H1 (cell line): ENCODE measurements at regions not wholly inside any gene's neighbourhood (a gene's known extent, or its start where the extent isn't known, plus 50 kb on each side); places are given as distances from the start of the nearest gene placed in this dataset.

Experiments used
- CTCF ChIA-PET: fragments of 300-600 bp; sonication (Branson Sonifier 250); formaldehyde crosslinking; loops from one replicate; lab custom pipeline; 2021; ENCODE audit not compliant: partially characterized antibody; lab: Charles Lee
- POLR2A ChIA-PET: fragments of 300-600 bp; sonication (Branson Sonifier 250); formaldehyde crosslinking; loops from one replicate; lab custom pipeline; 2021; ENCODE audit warnings: inconsistent platforms; ENCODE audit not compliant: partially characterized antibody; lab: Charles Lee
- DNase-seq, 2 experiments: peaks; one replicate each; pipeline versions ENCODE4 v3.0.0 to v3.0.0-alpha.2; 2010 to 2022; ENCODE audit warnings: low spot score in 2 of 2, low read depth in 1 of 2, mixed read lengths in 1 of 2
- FAIRE-seq: peaks from 2 replicates; lab custom pipeline; 2011; peaks lifted over from hg19 to GRCh38; lab: Jason Lieb, UNC
- H2AFZ ChIP-seq: 2 replicates; pipeline ENCODE4 v1.8.1; 2012; ENCODE audit warnings: low read length, inconsistent platforms
- H2AK5ac ChIP-seq: 2 replicates; pipeline ENCODE4 v1.6.1; 2013; ENCODE audit warnings: low read depth, low read length
- H2BK120ac ChIP-seq: replicated peaks from 2 replicates; pipeline ENCODE3; 2013; ENCODE audit warnings: low read depth, low read length, inconsistent platforms
- H2BK12ac ChIP-seq: 2 replicates; pipeline ENCODE4 v1.6.1; 2013; ENCODE audit warnings: low read depth, low read length
- H2BK15ac ChIP-seq: 2 replicates; pipeline ENCODE4 v1.6.1; 2013; ENCODE audit warnings: low read length
- H2BK20ac ChIP-seq: 2 replicates; pipeline ENCODE4 v1.6.1; 2013; ENCODE audit warnings: low read length
- H2BK5ac ChIP-seq: 2 replicates; pipeline ENCODE4 v1.6.1; 2013; ENCODE audit warnings: low read depth, low read length
- H3K14ac ChIP-seq: 2 replicates; pipeline ENCODE4 v1.6.1; 2013; ENCODE audit warnings: inconsistent platforms; ENCODE audit not compliant: insufficient read length
- H3K18ac ChIP-seq: 2 replicates; pipeline ENCODE4 v1.6.1; 2013; ENCODE audit warnings: low read length; ENCODE audit errors: extremely low read depth
- H3K23ac ChIP-seq: 2 replicates; pipeline ENCODE4 v1.6.1; 2013; ENCODE audit warnings: inconsistent platforms; ENCODE audit not compliant: insufficient read length
- H3K23me2 ChIP-seq: 2 replicates; pipeline ENCODE4 v1.6.1; 2013; ENCODE audit warnings: low read depth, low read length
- H3K27ac ChIP-seq: 2 replicates; pipeline ENCODE4 v1.6.1; 2011; ENCODE audit warnings: low read depth, low read length, inconsistent platforms
- H3K27me3 ChIP-seq, 4 experiments: replicated peaks in 1 of 4; 1 replicate in 1 of 4; 2 replicates in 3 of 4; pipeline versions ENCODE4 v1.6.1 to v1.8.1; 2011 to 2013; ENCODE audit warnings: low read length in 3 of 4, mild to moderate bottlenecking in 3 of 4, inconsistent platforms in 2 of 4, mixed read lengths in 2 of 4, moderate library complexity in 1 of 4; ENCODE audit not compliant: control insufficient read depth in 3 of 4, insufficient read depth in 3 of 4; ENCODE audit errors: extremely low read depth in 1 of 4
- H3K36me3 ChIP-seq, 4 experiments: 2 replicates each; pipeline versions ENCODE4 v1.6.1 to v1.8.1; 2011 to 2013; ENCODE audit warnings: mild to moderate bottlenecking in 4 of 4, low read length in 3 of 4, moderate library complexity in 2 of 4, control low read depth in 1 of 4, inconsistent platforms in 1 of 4; ENCODE audit not compliant: insufficient read depth in 4 of 4, control insufficient read depth in 2 of 4
- H3K4ac ChIP-seq: replicated peaks from 2 replicates; pipeline ENCODE3; 2013; ENCODE audit warnings: low read length, low read depth, mixed read lengths, inconsistent platforms; ENCODE audit not compliant: insufficient read length
- H3K4me1 ChIP-seq, 4 experiments: replicated peaks in 1 of 4; 1 replicate in 1 of 4; 2 replicates in 3 of 4; pipeline versions ENCODE4 v1.6.1 to v1.8.1; 2011 to 2013; ENCODE audit warnings: low read length in 3 of 4, inconsistent platforms in 2 of 4, mixed read lengths in 1 of 4; ENCODE audit not compliant: insufficient read depth in 4 of 4, control insufficient read depth in 3 of 4
- H3K4me2 ChIP-seq, 2 experiments: 2 replicates each; pipeline versions ENCODE4 v1.6.1 to v1.8.1; 2011 to 2013; ENCODE audit warnings: low read depth in 2 of 2, low read length in 2 of 2, control low read depth in 1 of 2, inconsistent platforms in 1 of 2, mild to moderate bottlenecking in 1 of 2; ENCODE audit not compliant: insufficient read depth in 1 of 2
- H3K4me3 ChIP-seq, 4 experiments: fragments of 200-600, 300-600 bp in 1 of 4; sonication (generic), shearing (Covaris generic), sonication (Bioruptor Twin) in 1 of 4; 2 replicates each; pipeline versions ENCODE4 v1.5.1 to v1.8.1; 2011 to 2016; ENCODE audit warnings: low read length in 4 of 4, low read depth in 3 of 4, control low read depth in 2 of 4, inconsistent platforms in 2 of 4, mild to moderate bottlenecking in 2 of 4, mixed read lengths in 1 of 4, moderate library complexity in 1 of 4; ENCODE audit not compliant: insufficient read depth in 2 of 4; ENCODE audit errors: extremely low read depth in 1 of 4
- H3K56ac ChIP-seq: replicated peaks from 2 replicates; pipeline ENCODE3; 2013; ENCODE audit warnings: low read depth, mild to moderate bottlenecking, mixed read lengths, low read length, inconsistent platforms; ENCODE audit not compliant: insufficient read length
- H3K79me1 ChIP-seq: 2 replicates; pipeline ENCODE4 v1.6.1; 2013; ENCODE audit warnings: low read depth, low read length, control low read depth
- H3K79me2 ChIP-seq, 2 experiments: 2 replicates each; pipeline versions ENCODE4 v1.6.1 to v1.8.1; 2012 to 2013; ENCODE audit warnings: low read length in 2 of 2, mild to moderate bottlenecking in 2 of 2, inconsistent platforms in 1 of 2; ENCODE audit not compliant: insufficient read depth in 2 of 2, control insufficient read depth in 1 of 2
- H3K9ac ChIP-seq, 4 experiments: replicated peaks in 1 of 4; 1 replicate in 1 of 4; 2 replicates in 3 of 4; pipeline versions ENCODE4 v1.6.1 to v1.8.1; 2011 to 2013; ENCODE audit warnings: low read depth in 3 of 4, low read length in 3 of 4, control low read depth in 2 of 4, mild to moderate bottlenecking in 2 of 4, moderate library complexity in 2 of 4, inconsistent platforms in 1 of 4; ENCODE audit errors: extremely low read depth in 1 of 4
- H3K9me3 ChIP-seq, 2 experiments: 2 replicates each; pipeline versions ENCODE4 v1.6.1 to v1.8.1; 2012 to 2013; ENCODE audit warnings: mild to moderate bottlenecking in 2 of 2, moderate library complexity in 2 of 2, control low read depth in 1 of 2, inconsistent platforms in 1 of 2, low read depth in 1 of 2, low read length in 1 of 2, mixed read lengths in 1 of 2; ENCODE audit not compliant: insufficient read depth in 2 of 2
- H4K20me1 ChIP-seq, 2 experiments: replicated peaks in 1 of 2; 2 replicates each; pipeline versions ENCODE3 to v1.8.1; 2011 to 2013; ENCODE audit warnings: inconsistent platforms in 2 of 2, low read length in 2 of 2, mild to moderate bottlenecking in 1 of 2; ENCODE audit not compliant: insufficient read depth in 2 of 2, control insufficient read depth in 1 of 2
- H4K5ac ChIP-seq: 2 replicates; pipeline ENCODE4 v1.6.1; 2013; ENCODE audit warnings: low read length, low read depth, mixed read lengths, inconsistent platforms; ENCODE audit not compliant: insufficient read length
- H4K8ac ChIP-seq: 2 replicates; pipeline ENCODE4 v1.8.0; 2013; ENCODE audit warnings: mild to moderate bottlenecking, moderate library complexity, low read length, inconsistent platforms; ENCODE audit not compliant: insufficient read depth; ENCODE audit errors: extremely low read depth
- H4K91ac ChIP-seq: replicated peaks from 2 replicates; pipeline ENCODE3; 2013; ENCODE audit warnings: low read length, mixed read lengths, inconsistent platforms; ENCODE audit not compliant: insufficient read length
- MAFK ChIP-seq: IDR thresholded peaks from 2 replicates; pipeline ENCODE4 v1.6.1; 2012; ENCODE audit warnings: low read depth, mild to moderate bottlenecking, improper control_type of control experiment, low read length
- RBBP5 ChIP-seq: IDR thresholded peaks from 2 replicates; pipeline ENCODE4 v1.7.1; 2012; ENCODE audit warnings: low read depth, mild to moderate bottlenecking, inconsistent platforms, low read length, moderate library complexity, borderline replicate concordance
- SUZ12 ChIP-seq: fragments of 200-600 bp; sonication (generic); IDR thresholded peaks from 2 replicates; pipeline ENCODE4 v1.6.1; 2012; ENCODE audit warnings: mild to moderate bottlenecking, inconsistent platforms, low read length, moderate library complexity, mixed read lengths
- WGBS, 2 experiments: shearing (Covaris generic) in 1 of 2; methylation state at CpG; one replicate each; pipeline versions ENCODE4 v1.1.6 to v1.1.7; 2013 to 2015; ENCODE audit warnings: low lambda C conversion rate in 2 of 2, mixed read lengths in 2 of 2, inconsistent platforms in 1 of 2, low coverage in 1 of 2, missing lambda C conversion rate in 1 of 2; ENCODE audit not compliant: insufficient replicate concordance in 2 of 2, insufficient coverage in 1 of 2, insufficient read length in 1 of 2; ENCODE audit errors: extremely low coverage in 1 of 2, missing lambda C conversion rate in 1 of 2; 5-methylcytosine and 5-hydroxymethylcytosine counted together

DNA sequence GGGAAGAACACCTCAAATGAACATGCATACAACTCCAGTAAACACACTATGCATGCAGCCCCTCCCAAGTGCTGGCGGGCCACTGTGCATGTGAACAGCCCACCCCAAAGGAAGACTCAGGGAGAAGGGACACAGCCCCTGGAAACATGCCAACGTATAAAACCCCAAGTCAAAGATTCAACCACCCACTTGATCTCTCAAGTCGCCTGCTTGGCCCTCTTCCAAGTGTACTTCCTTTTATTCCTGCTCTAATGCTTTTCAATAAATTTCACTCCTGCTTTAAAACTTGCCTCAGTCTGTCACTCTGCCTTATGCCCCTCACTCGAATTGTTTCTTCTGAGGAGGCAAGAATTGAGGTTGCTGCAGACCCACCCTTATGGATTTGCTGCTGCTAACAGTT lies 139.1 kb downstream of the C1D start:
- Histone ChIP-seq H3K79me2 (no peaks in the 10 kb centered on the region), H3K18ac (0 out of 2 replicates have a peak overlapping the region, but pooled peaks have one; percentile 35), H3K14ac (no peak overlapping the region), H3K4me3 (no peak overlapping the region), H2AFZ (no peak overlapping the region), H2BK12ac (no peak overlapping the region), H3K27me3 (no peaks in the 10 kb centered on the region; a peak in 1 of 7 replicates), H2BK15ac (no peak overlapping the region), H3K4ac (no peak overlapping the region), H3K23me2 (no peaks in the 10 kb centered on the region), H3K27ac (no peak overlapping the region), H3K56ac (no peak overlapping the region), H3K4me1 (peaks cover 3 to 19% (median 10%) of the 10 kb centered on the region in 4 experiments), H2BK5ac (no peak overlapping the region; the same call in 1 of the 2 replicates), H2BK20ac (peak overlapping the region; percentile 81; the same call in 1 of the 2 replicates), H3K4me2 (no peak overlapping the region), H4K91ac (no peak overlapping the region), H2AK5ac (no peak overlapping the region), H3K79me1 (no peaks in the 10 kb centered on the region), H3K23ac (no peak overlapping the region), H4K5ac (no peak overlapping the region), H2BK120ac (no peak overlapping the region), H3K9me3 (no peaks in the 10 kb centered on the region; a peak in 2 of 4 replicates), H3K9ac (no peak overlapping the region), H4K20me1 (no peaks in the 10 kb centered on the region), H3K36me3 (no peaks in the 10 kb centered on the region), H4K8ac (no peak overlapping the region)
- DNase-seq, result no peak
- FAIRE-seq, result no peak
- ChIA-PET CTCF (interaction anchor here (1.6 kb wide), 1 partner anchor 18 kb away, joined by 6 read pairs; no protein-coding TSS in a partner anchor), POLR2A (no interaction called here)
- WGBS, 2 experiments, result 88% methylated on average over 4 of the region's 4 CpGs; no CpG with 5 or more reads in 1 of the 2 experiments
- TF ChIP-seq MAFK, result no peak
- TF ChIP-seq SUZ12, result no peak
- no peak for TF ChIP-seq RBBP5
